Mesenchymal stem cell (in vitro differentiated cells and primary cell): ENCODE measurements at regions not wholly inside any gene's neighbourhood (a gene's known extent, or its start where the extent isn't known, plus 50 kb on each side); places are given as distances from the start of the nearest gene placed in this dataset.
"Not testable (repeated sequence)": the region's sequence is repeated elsewhere in the genome, so short reads cannot be mapped to it uniquely, and the experiment has no call there.

Experiments
- DNase-seq: peaks from one replicate; pipeline ENCODE4 v3.0.0-alpha.2; 2013
- H2AFZ ChIP-seq: one replicate; pipeline ENCODE4 v1.6.1; 2013; ENCODE audit warnings: low read depth, mild to moderate bottlenecking, control low read depth, inconsistent platforms, low read length, moderate library complexity
- H2AK5ac ChIP-seq: 2 replicates; pipeline ENCODE4 v1.6.1; 2013; ENCODE audit warnings: low read length, moderate library complexity, mild to moderate bottlenecking, inconsistent platforms; ENCODE audit not compliant: severe bottlenecking
- H2BK120ac ChIP-seq: one replicate; pipeline ENCODE4 v1.6.1; 2013; ENCODE audit warnings: low read depth, mild to moderate bottlenecking, inconsistent platforms, low read length, moderate library complexity
- H2BK12ac ChIP-seq, 2 experiments: one replicate each; pipeline ENCODE4 v1.6.1; 2013; ENCODE audit warnings: inconsistent platforms in 2 of 2, low read length in 2 of 2, mild to moderate bottlenecking in 2 of 2, moderate library complexity in 2 of 2, control low read depth in 1 of 2
- H2BK15ac ChIP-seq: one replicate; pipeline ENCODE4 v1.6.1; 2013; ENCODE audit warnings: mild to moderate bottlenecking, low read depth, inconsistent platforms; ENCODE audit not compliant: poor library complexity, severe bottlenecking
- H2BK5ac ChIP-seq: 2 replicates; pipeline ENCODE4 v1.6.1; 2013; ENCODE audit warnings: low read depth, mild to moderate bottlenecking, low read length, control low read depth, inconsistent platforms; ENCODE audit not compliant: poor library complexity, severe bottlenecking
- H3K14ac ChIP-seq, 2 experiments: one replicate each; pipeline ENCODE4 v1.6.1; 2013; ENCODE audit warnings: inconsistent platforms in 2 of 2, low read length in 2 of 2, control low read depth in 1 of 2, mild to moderate bottlenecking in 1 of 2, moderate library complexity in 1 of 2
- H3K18ac ChIP-seq, 2 experiments: one replicate each; pipeline ENCODE4 v1.6.1; 2013; ENCODE audit warnings: inconsistent platforms in 2 of 2, low read length in 2 of 2, control low read depth in 1 of 2, low read depth in 1 of 2, mild to moderate bottlenecking in 1 of 2
- H3K23ac ChIP-seq, 2 experiments: one replicate each; pipeline ENCODE4 v1.6.1; 2013; ENCODE audit warnings: inconsistent platforms in 2 of 2, low read length in 2 of 2, mild to moderate bottlenecking in 2 of 2, moderate library complexity in 2 of 2, control low read depth in 1 of 2
- H3K27ac ChIP-seq: 2 replicates; pipeline ENCODE4 v1.5.1; 2013; ENCODE audit warnings: mild to moderate bottlenecking, moderate library complexity, low read length, control low read depth, inconsistent platforms; ENCODE audit not compliant: poor library complexity, severe bottlenecking
- H3K27me3 ChIP-seq, 2 experiments: 2 replicates each; pipeline versions ENCODE4 v1.6.1 to v1.7.0; 2013; ENCODE audit warnings: low read length in 2 of 2, mild to moderate bottlenecking in 2 of 2, moderate library complexity in 2 of 2, control low read depth in 1 of 2, inconsistent platforms in 1 of 2; ENCODE audit not compliant: control insufficient read depth in 1 of 2, insufficient read depth in 1 of 2
- H3K36me3 ChIP-seq, 2 experiments: 2 replicates each; pipeline versions ENCODE4 v1.6.1 to v1.7.0; 2013; ENCODE audit warnings: low read length in 2 of 2, control low read depth in 1 of 2, inconsistent platforms in 1 of 2, low read depth in 1 of 2, mild to moderate bottlenecking in 1 of 2; ENCODE audit not compliant: insufficient read depth in 2 of 2, control insufficient read depth in 1 of 2
- H3K4ac ChIP-seq, 2 experiments: one replicate each; pipeline ENCODE4 v1.6.1; 2013; ENCODE audit warnings: inconsistent platforms in 2 of 2, low read length in 2 of 2, mild to moderate bottlenecking in 2 of 2, moderate library complexity in 2 of 2, control low read depth in 1 of 2, low read depth in 1 of 2
- H3K4me1 ChIP-seq: 2 replicates; pipeline ENCODE4 v1.6.1; 2013; ENCODE audit warnings: low read depth, low read length, control low read depth; ENCODE audit not compliant: control insufficient read depth, insufficient read depth
- H3K4me2 ChIP-seq: 2 replicates; pipeline ENCODE4 v1.6.1; 2013; ENCODE audit warnings: low read length, mild to moderate bottlenecking, inconsistent platforms; ENCODE audit not compliant: poor library complexity, severe bottlenecking
- H3K4me3 ChIP-seq, 2 experiments: 2 replicates each; pipeline versions ENCODE4 v1.5.1 to v1.7.0; 2013; ENCODE audit warnings: low read length in 2 of 2, mild to moderate bottlenecking in 2 of 2, control low read depth in 1 of 2, low read depth in 1 of 2; ENCODE audit not compliant: insufficient read depth in 1 of 2
- H3K79me1 ChIP-seq: replicated peaks from 2 replicates; pipeline ENCODE4 v1.6.1; 2013; ENCODE audit warnings: mild to moderate bottlenecking, control low read depth, low read length, inconsistent platforms; ENCODE audit not compliant: poor library complexity, severe bottlenecking
- H3K9ac ChIP-seq: 2 replicates; pipeline ENCODE4 v1.7.0; 2013; ENCODE audit warnings: mild to moderate bottlenecking, low read length, moderate library complexity
- H3K9me3 ChIP-seq: 2 replicates; pipeline ENCODE4 v1.7.0; 2013; ENCODE audit warnings: mild to moderate bottlenecking, low read length; ENCODE audit not compliant: control insufficient read depth
- H4K8ac ChIP-seq: one replicate; pipeline ENCODE4 v1.6.1; 2013; ENCODE audit warnings: inconsistent platforms, mild to moderate bottlenecking, low read length, moderate library complexity
- H4K91ac ChIP-seq: one replicate; pipeline ENCODE4 v1.6.1; 2013; ENCODE audit warnings: mild to moderate bottlenecking, low read length, inconsistent platforms
- WGBS: methylation state at CpG from one replicate; pipeline ENCODE4 v1.1.7; 2013; ENCODE audit warnings: mixed read lengths; 5-methylcytosine and 5-hydroxymethylcytosine counted together

GRCh38 chr1:146355373-146355772 lies 126.6 kb upstream of the NOTCH2NLA start:
- H2BK120ac ChIP-seq, H3K27ac ChIP-seq, H3K4me1 ChIP-seq, H2AK5ac ChIP-seq, H2AFZ ChIP-seq, H4K91ac ChIP-seq, H3K27me3 ChIP-seq, H2BK15ac ChIP-seq, H3K9ac ChIP-seq, H3K14ac ChIP-seq, H3K23ac ChIP-seq, H3K4ac ChIP-seq, H3K36me3 ChIP-seq, H3K79me1 ChIP-seq, H3K9me3 ChIP-seq, H3K18ac ChIP-seq, H2BK5ac ChIP-seq, H4K8ac ChIP-seq, H3K4me3 ChIP-seq, H2BK12ac ChIP-seq, H3K4me2 ChIP-seq, DNase-seq: not testable (repeated sequence)

- H3K4me1 ChIP-seq, H2BK15ac ChIP-seq, H3K27ac ChIP-seq, H3K79me1 ChIP-seq, H3K23ac ChIP-seq, H2BK5ac ChIP-seq, H3K18ac ChIP-seq, H4K91ac ChIP-seq, H2AFZ ChIP-seq, H2BK12ac ChIP-seq, H2BK120ac ChIP-seq, H3K27me3 ChIP-seq, H3K9ac ChIP-seq, H3K4me3 ChIP-seq, H2AK5ac ChIP-seq, H3K9me3 ChIP-seq, H3K14ac ChIP-seq, H3K36me3 ChIP-seq, H3K4me2 ChIP-seq, DNase-seq, H3K4ac ChIP-seq, H4K8ac ChIP-seq: not testable (repeated sequence)
- no CpG with 5 or more reads among the region's 1 CpG for WGBS
These were observed 98.0 kb upstream of the NOTCH2NLA start for GRCh38 chr1:146326863-146327262.

- not testable (repeated sequence) for H3K4me3 ChIP-seq, H3K4ac ChIP-seq, H3K4me1 ChIP-seq, H3K23ac ChIP-seq, H3K79me1 ChIP-seq, H2BK5ac ChIP-seq, DNase-seq, H2BK12ac ChIP-seq, H4K8ac ChIP-seq, H2BK120ac ChIP-seq, H3K18ac ChIP-seq, H2AK5ac ChIP-seq, H3K4me2 ChIP-seq, H3K36me3 ChIP-seq, H3K14ac ChIP-seq, H3K9ac ChIP-seq, H2AFZ ChIP-seq, H3K9me3 ChIP-seq, H4K91ac ChIP-seq, H3K27me3 ChIP-seq, H2BK15ac ChIP-seq, H3K27ac ChIP-seq
- no CpG with 5 or more reads among the region's 2 CpGs for WGBS
These were observed 95.6 kb upstream of the NOTCH2NLA start for GRCh38 chr1:146324463-146324862.

- H2AK5ac ChIP-seq, H4K8ac ChIP-seq, H3K9ac ChIP-seq, DNase-seq, H3K9me3 ChIP-seq, H3K27ac ChIP-seq, H2BK120ac ChIP-seq, H2BK5ac ChIP-seq, H3K4ac ChIP-seq, H3K79me1 ChIP-seq, H3K18ac ChIP-seq, H3K23ac ChIP-seq, H3K4me3 ChIP-seq, H3K4me2 ChIP-seq, H2BK15ac ChIP-seq, H3K4me1 ChIP-seq, H2BK12ac ChIP-seq, H4K91ac ChIP-seq, H3K36me3 ChIP-seq, H3K14ac ChIP-seq, H2AFZ ChIP-seq, H3K27me3 ChIP-seq: not testable (repeated sequence)
- no CpG with 5 or more reads among the region's 1 CpG for WGBS
These were observed 94.5 kb upstream of the NOTCH2NLA start for GRCh38 chr1:146323302-146323701.
